HFF-Myc (cell line): ENCODE measurements at regions not wholly inside any gene's neighbourhood (a gene's known extent, or its start where the extent isn't known, plus 50 kb on each side); places are given as distances from the start of the nearest gene placed in this dataset.

Source experiments
- DNase-seq: peaks from one replicate; pipeline ENCODE4 v3.0.0-alpha.2; 2011; ENCODE audit warnings: low read depth; ENCODE audit errors: extremely low read depth
- H3K4me3 ChIP-seq: replicated peaks from 2 replicates; pipeline ENCODE4 v1.5.1; 2011; ENCODE audit warnings: low read depth, mild to moderate bottlenecking, control low read depth, low read length
- TF ChIP-seq, protein P1 (sequence below): IDR thresholded peaks from 2 replicates; pipeline ENCODE4 v1.5.1; 2012; ENCODE audit warnings: mild to moderate bottlenecking, low read depth, low read length, control low read depth; ENCODE audit errors: missing control alignments

DNA sequence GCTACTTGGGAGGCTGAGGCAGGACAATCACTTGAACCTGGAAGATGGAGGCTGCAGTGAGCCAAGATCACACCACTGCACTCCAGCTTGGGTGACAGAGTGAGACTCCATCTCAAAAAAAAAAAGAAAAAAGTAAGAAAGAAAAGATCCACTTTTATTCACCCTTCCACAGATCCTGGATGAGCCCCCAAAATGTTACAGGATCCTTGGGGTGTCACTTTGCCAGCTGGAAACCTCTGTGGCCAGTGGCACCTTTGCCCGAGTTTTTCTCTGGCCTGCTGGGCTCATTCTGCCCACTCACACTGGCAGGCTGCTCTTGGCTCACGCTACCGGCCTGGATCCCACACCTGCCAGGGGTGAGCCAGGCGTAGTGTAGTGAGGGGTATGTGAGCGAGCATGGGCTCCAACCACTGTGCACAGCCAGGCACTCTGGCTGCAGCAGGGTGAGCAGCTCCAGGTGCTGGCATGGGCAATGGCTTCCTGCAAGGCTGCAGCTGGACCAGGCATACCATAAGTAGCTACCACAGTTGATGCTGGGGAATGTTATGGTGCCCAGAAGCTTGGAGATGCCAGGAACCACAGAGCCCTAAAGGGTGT lies 57.8 kb upstream of the C15orf39 start:
- TF ChIP-seq, protein P1, sequence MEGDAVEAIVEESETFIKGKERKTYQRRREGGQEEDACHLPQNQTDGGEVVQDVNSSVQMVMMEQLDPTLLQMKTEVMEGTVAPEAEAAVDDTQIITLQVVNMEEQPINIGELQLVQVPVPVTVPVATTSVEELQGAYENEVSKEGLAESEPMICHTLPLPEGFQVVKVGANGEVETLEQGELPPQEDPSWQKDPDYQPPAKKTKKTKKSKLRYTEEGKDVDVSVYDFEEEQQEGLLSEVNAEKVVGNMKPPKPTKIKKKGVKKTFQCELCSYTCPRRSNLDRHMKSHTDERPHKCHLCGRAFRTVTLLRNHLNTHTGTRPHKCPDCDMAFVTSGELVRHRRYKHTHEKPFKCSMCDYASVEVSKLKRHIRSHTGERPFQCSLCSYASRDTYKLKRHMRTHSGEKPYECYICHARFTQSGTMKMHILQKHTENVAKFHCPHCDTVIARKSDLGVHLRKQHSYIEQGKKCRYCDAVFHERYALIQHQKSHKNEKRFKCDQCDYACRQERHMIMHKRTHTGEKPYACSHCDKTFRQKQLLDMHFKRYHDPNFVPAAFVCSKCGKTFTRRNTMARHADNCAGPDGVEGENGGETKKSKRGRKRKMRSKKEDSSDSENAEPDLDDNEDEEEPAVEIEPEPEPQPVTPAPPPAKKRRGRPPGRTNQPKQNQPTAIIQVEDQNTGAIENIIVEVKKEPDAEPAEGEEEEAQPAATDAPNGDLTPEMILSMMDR = no peak
- DNase-seq = no peak

DNA sequence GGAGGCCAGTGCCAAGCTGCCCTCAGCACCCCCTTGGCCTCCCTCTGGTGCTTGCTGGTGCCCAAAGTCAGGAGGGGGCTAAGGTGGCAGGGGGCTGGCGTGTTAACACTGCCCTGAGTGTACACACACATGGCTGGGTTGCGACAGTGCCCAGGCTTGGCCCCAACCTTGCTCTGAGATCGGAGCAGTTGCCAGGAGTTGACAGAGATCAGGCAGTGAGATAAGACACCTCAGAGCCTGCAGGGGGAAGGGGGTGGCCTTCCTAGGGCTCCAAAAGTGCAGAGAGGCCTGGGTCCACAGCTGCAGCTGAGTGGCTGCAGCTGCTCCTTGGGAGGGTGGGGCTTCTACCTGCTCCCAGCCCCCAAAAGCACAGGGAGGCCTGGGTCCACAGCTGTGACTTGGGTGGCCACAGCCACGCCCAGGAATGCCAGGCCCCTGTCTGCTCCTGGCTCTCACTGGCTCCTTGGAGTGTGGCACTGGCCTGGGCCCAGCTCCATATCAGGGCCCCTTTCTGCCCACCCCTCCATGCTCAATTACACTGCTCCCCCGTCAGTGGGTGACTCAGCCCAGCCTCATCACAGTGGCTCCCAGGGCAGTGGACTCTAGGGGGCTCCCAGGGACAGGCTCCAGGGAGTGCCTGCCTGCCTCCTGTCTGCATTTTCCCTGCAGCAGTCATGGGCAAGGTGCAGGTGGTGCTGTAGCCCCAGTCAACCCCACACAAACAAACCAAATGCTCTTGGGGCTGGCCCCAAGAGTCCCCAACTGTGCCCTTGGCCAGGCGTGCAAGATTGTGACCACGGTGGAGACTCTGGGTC lies 56.4 kb upstream of the C15orf39 start:
- DNase-seq = no peak
- H3K4me3 ChIP-seq = no peak overlapping the region
- TF ChIP-seq, protein P1 = no peak

More for the DNA sequence above, 57.8 kb upstream of the C15orf39 start:
- H3K4me3 ChIP-seq = no peak overlapping the region

DNA sequence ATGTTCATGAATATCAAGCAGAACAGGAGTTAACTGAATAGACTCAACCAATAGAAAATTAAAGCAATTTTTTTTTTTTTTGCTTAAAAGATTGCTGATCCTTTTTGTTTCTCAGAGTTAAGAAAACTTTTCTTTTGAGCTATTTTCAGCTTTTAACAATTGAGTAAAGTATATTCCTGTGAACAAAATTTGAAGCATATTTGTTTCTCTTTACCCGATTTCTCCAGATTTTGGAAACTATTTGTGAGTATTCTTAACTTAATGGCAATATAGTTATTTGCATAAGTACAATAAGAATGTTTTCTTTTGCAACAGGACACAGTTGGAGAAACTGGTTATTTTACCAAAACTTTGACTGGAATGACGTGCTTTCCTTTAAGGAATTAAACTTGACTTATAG lies 53.4 kb upstream of the C15orf39 start:
- no peak for DNase-seq
- H3K4me3 ChIP-seq = no peak overlapping the region
- TF ChIP-seq, protein P1 = no peak

DNA sequence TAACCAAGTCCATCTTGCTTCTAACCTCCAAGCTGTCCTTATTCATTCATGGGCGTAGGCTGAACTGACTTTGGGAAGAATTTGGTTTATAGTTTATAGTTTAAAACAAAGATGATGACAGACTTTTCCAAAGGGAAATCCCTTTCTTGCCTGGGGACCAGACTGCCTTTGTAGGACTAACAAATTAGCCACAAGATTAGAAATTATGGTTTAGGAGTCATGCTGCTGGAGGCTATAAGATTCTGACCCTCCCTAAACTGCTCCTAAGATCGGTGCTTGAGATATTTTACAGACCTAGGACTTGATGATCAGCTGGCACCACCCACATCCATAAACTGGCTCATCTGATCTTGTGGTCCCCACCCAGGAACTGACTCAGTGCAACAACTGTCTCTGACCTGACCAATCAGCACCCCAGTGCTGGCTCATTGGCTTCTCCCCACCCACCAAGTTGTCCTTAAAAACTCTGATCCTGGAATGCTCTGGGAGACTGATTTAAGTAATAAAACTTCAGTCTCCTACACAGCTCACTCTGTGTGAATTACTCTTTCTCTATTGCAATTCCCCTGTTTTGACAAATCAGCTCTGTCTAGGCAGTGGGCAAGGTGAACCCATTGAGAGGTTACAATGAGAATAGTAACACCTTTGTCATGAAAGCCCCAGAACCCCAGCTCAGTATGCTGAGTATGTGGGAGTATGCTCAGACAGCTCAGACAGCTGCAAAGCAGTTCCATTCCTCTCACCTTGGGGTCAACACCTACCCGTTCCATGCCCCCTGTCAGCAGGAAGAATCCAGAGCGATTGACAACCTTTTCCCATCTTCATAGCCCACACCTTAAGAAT lies 51.6 kb upstream of the C15orf39 start:
- DNase-seq = peak; percentile 63
- TF ChIP-seq, protein P1 = no peak
- no peak overlapping the region for H3K4me3 ChIP-seq

DNA sequence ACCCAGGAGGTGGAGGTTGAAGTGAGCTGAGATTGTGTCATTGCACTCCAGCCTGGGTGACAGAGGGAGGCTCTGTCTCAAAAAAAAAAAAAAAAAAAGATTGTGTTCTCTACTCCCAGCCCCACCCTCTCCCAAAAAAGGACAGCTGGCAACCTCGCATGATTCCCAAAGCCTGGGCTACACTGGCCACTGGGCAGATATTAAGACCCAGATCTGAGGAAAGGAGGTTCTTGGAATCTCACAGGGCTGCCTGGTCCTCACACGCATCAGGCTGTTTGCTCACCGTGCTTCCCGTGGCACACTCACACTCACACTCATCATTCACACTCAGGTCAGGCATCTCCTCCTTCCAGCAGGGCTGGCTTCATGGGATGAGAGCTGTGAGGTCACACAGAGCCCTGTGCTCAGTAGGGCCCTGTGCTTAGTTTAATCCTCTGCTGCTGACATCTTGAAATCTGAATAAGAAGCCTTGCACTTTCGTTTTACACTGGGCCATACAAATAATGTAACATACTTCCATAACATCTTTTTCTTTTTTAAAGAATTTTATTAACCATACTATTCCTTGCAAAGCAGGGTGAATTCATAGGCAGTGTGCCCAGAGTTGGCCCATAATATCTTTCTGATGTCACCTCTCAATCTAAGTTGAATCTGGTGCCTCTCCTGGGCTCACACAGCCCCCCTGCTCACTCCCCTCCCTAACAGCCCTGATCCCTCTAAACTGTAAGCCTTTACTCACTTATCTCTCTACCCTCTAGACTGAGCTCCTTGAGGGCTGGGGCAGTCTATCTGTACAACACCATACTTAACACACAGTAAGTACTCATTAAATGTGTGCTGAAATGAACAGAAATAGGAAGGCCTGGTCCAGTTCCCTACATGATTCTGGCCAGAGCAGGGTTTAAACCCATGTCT lies 50.2 kb upstream of the C15orf39 start:
- no peak for DNase-seq

More for the DNA sequence above, 50.2 kb upstream of the C15orf39 start:
- TF ChIP-seq, protein P1 = no peak
- H3K4me3 ChIP-seq = no peak overlapping the region
